Right ventricle myocardium inferior (tissue), 1 donor: ENCODE measurements at regions not wholly inside any gene's neighbourhood (a gene's known extent, or its start where the extent isn't known, plus 50 kb on each side); places are given as distances from the start of the nearest gene placed in this dataset.
"Not testable (repeated sequence)": the region's sequence is repeated elsewhere in the genome, so short reads cannot be mapped to it uniquely, and the experiment has no call there.

Experiments
- ATAC-seq: fragments of 200-7000 bp; cut with Tn5 transposase; one replicate; pipeline ENCODE4 v1.9.1; 2020; ENCODE audit warnings: mild to moderate bottlenecking, moderate library complexity
- DNase-seq: peaks from one replicate; pipeline ENCODE4 v3.0.0; 2021; ENCODE audit errors: missing footprints
- intact Hi-C: fragments of 100-400 bp; cut with DNase I; formaldehyde crosslinking; loops from one replicate; pipeline ENCODE4 v1.11.0; 2022
- donor health status: DM: no; HTN: yes; CAD: no; lungs with severe emphysema.

DNA sequence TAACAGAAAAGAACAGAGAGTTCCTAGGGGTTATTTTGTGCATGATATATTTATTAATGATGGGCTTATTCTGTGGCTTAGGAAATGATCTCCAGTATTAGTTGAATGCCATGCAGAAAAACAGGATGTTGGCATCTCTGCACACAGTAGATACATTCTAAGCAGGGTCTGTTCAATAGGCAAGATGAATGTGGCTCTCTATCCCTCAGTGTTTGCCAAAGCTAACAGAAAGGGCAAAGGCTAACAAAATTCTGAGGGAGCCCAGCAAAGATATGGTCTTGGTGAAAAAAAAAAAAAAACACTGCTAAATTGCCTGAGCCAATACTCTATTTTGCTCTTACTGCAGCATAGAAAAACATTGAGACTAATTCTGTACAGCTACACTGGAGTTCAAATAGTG is 1095.8 kb downstream of the UQCRFS1 start:
- DNase-seq, result no peak
- no peak for ATAC-seq
- intact Hi-C loops, result no loop called here

DNA sequence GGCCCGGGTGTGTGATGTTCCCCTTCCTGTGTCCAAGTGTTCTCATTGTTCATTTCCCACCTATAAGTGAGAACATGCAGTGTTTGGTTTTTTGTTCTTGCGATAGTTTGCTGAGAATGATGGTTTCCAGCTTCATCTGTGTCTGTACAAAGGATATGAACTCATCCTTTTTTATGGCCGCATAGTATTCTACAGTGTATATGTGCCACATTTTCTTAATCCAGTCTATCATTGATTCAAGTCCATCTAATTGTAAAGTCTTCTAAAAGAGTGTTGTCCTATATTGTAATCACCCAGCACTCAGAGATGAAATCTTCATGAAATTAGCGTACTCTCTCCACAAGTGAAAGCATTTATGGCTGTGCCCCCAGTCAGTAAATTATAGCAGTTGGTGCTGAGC is 1096.6 kb downstream of the UQCRFS1 start:
- intact Hi-C loops, DNase-seq, ATAC-seq: not testable (repeated sequence)

- DNase-seq (no peak), ATAC-seq (no peak)
- intact Hi-C loops, result no loop called here
Observed at GRCh38 chr19:28103921-28104320, 1109.0 kb downstream of the UQCRFS1 start.

GRCh38 chr19:28084659-28085157 is 1128.2 kb downstream of the UQCRFS1 start:
- DNase-seq, intact Hi-C loops, ATAC-seq: not testable (repeated sequence)

DNA sequence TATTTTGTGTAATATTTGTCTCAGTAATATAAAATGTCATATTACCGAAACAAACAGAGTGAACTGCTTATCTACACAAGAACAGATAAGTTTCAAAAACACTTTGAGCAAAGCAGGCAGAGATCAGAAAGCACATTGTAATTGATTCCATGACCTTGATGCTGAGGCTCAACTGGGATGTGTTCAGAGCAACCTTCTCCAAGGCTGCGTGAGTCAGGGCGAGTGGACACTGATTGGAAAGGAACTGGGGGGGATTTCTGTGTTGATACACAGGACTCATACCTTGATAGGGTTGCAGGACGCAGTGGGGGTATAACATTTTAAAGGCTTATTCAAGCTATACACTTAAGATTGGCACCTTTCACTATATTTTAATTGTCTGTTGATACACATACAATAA is 1136.3 kb downstream of the UQCRFS1 start:
- DNase-seq (no peak), ATAC-seq (no peak)
- intact Hi-C loops, result no loop called here

- no peak for DNase-seq
- no peak for ATAC-seq
- intact Hi-C loops, result no loop called here
Observed at GRCh38 chr19:28075229-28075628, 1137.7 kb downstream of the UQCRFS1 start.

DNA sequence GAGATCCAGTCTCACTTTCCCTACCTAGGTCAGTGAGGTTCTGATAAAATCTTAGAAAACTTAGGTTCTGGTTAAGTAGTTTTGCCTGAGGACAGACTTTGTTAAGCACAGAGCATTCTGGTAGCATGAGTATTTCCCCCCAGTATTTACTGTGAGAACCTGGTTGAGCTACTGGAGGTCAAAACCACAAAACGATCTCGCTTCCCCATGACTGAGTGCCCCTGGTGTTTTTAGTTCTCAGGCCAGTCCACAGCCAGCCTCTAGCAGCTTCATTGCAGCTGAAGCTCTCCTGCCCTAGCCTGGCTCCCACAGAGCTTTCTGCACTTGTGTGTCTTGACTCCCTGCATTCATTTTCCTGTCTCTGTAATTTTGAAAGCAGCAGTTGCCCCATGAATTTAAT is 1138.2 kb downstream of the UQCRFS1 start:
- intact Hi-C loops, result no loop called here
- ATAC-seq, result no peak
- no peak for DNase-seq

DNA sequence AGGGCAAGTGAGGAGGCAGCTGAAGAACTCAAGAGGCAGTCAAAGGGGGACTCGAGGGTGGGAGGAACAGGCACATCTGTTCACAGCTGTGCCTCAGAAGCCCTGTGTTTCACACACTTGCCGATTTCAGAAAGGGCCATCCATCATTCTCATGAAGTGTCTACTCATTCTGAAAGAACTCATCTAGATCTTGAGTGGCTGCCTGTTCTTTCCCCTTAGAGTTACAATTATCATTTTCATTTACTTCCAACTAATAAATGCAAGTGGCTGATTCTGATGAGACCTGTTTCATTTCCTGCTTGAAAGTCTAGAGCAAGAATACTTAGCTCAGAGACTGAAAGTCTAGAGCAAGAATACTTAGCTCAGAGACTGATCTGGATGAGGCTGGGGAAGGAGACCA is 1145.1 kb downstream of the UQCRFS1 start:
- intact Hi-C loops, result no loop called here
- no peak for ATAC-seq
- no peak for DNase-seq

GRCh38 chr19:28066988-28067387 is 1146.0 kb downstream of the UQCRFS1 start:
- ATAC-seq, result no peak
- no peak for DNase-seq
- intact Hi-C loops, result no loop called here

DNA sequence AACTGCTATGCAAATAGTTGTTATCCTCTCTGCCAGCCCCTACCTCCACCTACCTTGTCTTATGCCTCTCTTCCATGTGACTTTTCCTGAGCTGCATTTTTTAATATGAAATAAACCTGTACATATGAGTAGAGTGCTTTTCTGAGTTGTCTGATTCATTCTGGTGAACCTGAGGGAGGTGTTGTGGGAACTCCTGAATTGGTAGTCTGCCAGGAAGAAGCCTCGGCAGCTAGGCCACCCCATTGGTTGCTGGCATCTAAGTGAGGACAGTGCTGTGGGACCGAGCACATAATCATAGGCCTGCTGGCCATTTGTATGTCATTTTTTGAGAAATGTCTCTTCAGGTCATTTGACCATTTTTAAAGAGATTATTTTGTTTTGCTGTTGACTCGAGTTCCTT is 1146.8 kb downstream of the UQCRFS1 start:
- DNase-seq, result no peak
- intact Hi-C loops, result no loop called here
- ATAC-seq, result no peak

- intact Hi-C loops, result no loop called here
- ATAC-seq (no peak), DNase-seq (no peak)
Observed at GRCh38 chr19:28065026-28065425, 1147.9 kb downstream of the UQCRFS1 start.

DNA sequence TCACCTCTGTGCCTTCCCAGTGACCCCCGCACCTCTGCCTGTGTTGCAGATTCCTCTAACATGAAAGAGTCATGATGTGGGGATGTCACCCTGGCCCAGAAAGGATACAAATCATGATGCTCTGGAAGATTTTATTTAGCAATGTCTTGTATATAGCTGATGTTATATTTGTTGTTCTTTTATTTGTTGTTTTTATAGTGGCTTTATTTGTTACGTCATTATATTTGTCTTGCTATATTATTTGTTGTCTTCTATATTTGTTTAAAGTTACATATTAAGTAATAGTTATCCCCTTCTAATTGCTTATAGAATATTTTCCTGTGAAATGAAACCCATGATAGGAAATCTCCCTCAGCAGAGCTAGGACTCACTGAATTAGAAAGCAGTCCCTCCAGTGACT is 1149.2 kb downstream of the UQCRFS1 start:
- intact Hi-C loops, result no loop called here
- DNase-seq (no peak), ATAC-seq (no peak)

GRCh38 chr19:28061111-28061510 is 1151.8 kb downstream of the UQCRFS1 start:
- ATAC-seq (no peak), DNase-seq (no peak)
- intact Hi-C loops, result no loop called here

GRCh38 chr19:28057026-28057425 is 1155.9 kb downstream of the UQCRFS1 start:
- DNase-seq, intact Hi-C loops: not testable (repeated sequence)

GRCh38 chr19:28051047-28051446 is 1161.9 kb downstream of the UQCRFS1 start:
- DNase-seq (no peak), ATAC-seq (no peak)
- intact Hi-C loops, result no loop called here

More at GRCh38 chr19:28057026-28057425, 1155.9 kb downstream of the UQCRFS1 start:
- ATAC-seq, result not testable (repeated sequence)

- DNase-seq, result no peak
- intact Hi-C loops, result no loop called here
- ATAC-seq, result no peak
Observed at GRCh38 chr19:28049875-28050274, 1163.1 kb downstream of the UQCRFS1 start.

GRCh38 chr19:28046932-28047331 is 1166.0 kb downstream of the UQCRFS1 start:
- DNase-seq (no peak), ATAC-seq (no peak)
- intact Hi-C loops, result no loop called here

DNA sequence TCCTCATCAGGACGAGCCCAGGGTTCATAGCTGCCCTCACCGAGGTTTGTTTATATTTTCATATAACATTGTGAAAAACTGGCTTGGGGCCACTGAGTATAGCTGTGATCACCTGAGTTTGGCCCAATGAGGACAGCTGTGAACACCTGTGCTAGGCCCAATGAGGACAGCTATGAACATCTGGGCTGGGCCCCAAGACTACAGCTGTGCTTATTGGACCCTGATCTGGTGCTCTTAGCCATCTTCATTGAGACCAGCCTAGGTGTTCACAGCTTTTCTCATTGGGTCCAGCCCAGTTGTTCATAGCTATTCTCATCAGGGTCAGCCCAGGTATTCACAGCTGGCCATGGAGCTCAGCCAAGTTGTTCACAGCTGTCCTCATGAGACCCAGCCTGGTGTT is 1167.3 kb downstream of the UQCRFS1 start:
- intact Hi-C loops, result no loop called here
- DNase-seq, result no peak
- ATAC-seq, result no peak

DNA sequence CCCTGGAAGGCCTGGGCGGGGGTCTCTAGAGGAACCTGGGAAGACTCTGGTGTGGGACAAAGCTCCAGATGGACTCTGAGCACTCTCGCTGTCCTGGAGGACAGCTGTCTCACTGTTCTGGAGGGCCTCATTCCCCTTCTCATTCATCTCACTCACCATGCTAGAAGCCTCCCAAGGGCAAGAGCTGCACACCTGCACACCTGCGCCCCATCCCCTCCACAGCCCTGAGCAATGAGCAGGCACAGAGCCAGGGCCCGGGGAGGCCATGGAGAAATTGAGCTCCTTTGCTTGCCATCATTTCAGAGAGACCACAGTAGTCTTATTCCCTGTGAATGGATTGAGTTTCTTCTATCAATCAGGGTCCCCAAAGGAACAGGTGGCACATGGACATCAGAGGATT is 1168.5 kb downstream of the UQCRFS1 start:
- no peak for ATAC-seq
- intact Hi-C loops, result no loop called here
- no peak for DNase-seq

GRCh38 chr19:28042516-28042915 is 1170.4 kb downstream of the UQCRFS1 start:
- ATAC-seq (no peak), DNase-seq (no peak)
- intact Hi-C loops, result no loop called here

- ATAC-seq (no peak), DNase-seq (no peak)
- intact Hi-C loops, result no loop called here
Observed at GRCh38 chr19:28039677-28040381, 1173.1 kb downstream of the UQCRFS1 start.
